ENCODE measurements at regions not wholly inside any gene's neighbourhood (a gene's known extent, or its start where the extent isn't known, plus 50 kb on each side); places are given as distances from the start of the nearest gene placed in this dataset.

- WGBS (ENCODE audit: low lambda C conversion rate, missing lambda C conversion rate): 46% methylated on average over 10 of the region's 10 CpGs
These were observed 53.6 kb downstream of the ARF6 start for GRCh38 chr14:49946320-49947141.

GRCh38 chr14:49947506-49947905 lies 54.6 kb downstream of the ARF6 start:
- no peaks in the 10 kb centered on the region for H3K9me2 ChIP-seq (replicated peaks; ENCODE audit: insufficient read depth)
- H3K4me1 ChIP-seq (ENCODE audit: insufficient read depth): peaks cover 29% of the 10 kb centered on the region
- no peak overlapping the region for H3K4me2 ChIP-seq
- no peak overlapping the region for H3K4me3 ChIP-seq
- H4K20me1 ChIP-seq (ENCODE audit: insufficient read depth, poor library complexity, severe bottlenecking): no peaks in the 10 kb centered on the region
- DNase-seq (ENCODE audit: low spot score): no peak
- H2AFZ ChIP-seq: no peak overlapping the region
- no peaks in the 10 kb centered on the region for H3K36me3 ChIP-seq (replicated peaks; ENCODE audit: insufficient read depth, low read depth)
- no peaks in the 10 kb centered on the region for H3K79me2 ChIP-seq
- H3K27me3 ChIP-seq: no peaks in the 10 kb centered on the region
- H3K9me3 ChIP-seq (ENCODE audit: low read depth): no peaks in the 10 kb centered on the region
- 79% methylated on average over 3 of the region's 3 CpGs for WGBS (ENCODE audit: low lambda C conversion rate, missing lambda C conversion rate)
- TF ChIP-seq EZH2phosphoT487 (IDR thresholded peaks at IDR 0.05; ENCODE audit: low read depth, severe bottlenecking, unreplicated experiment): no peak
- TF ChIP-seq EZH2 (IDR thresholded peaks at IDR 0.05; ENCODE audit: borderline replicate concordance): no peak
- no peak for TF ChIP-seq CTCF (IDR thresholded peaks at IDR 0.05; ENCODE audit: poor library complexity)
- peak overlapping the region; percentile 61 for H3K27ac ChIP-seq

More at GRCh38 chr14:49946320-49947141, 53.6 kb downstream of the ARF6 start:
- Histone ChIP-seq H2AFZ (peak overlapping the region; percentile 6), H3K9me2 (replicated peaks; ENCODE audit: insufficient read depth) (no peaks in the 10 kb centered on the region), H3K4me2 (peak overlapping the region; percentile 13), H3K27me3 (no peaks in the 10 kb centered on the region), H3K27ac (peak overlapping the region; percentile 61), H3K9me3 (ENCODE audit: low read depth) (no peaks in the 10 kb centered on the region), H3K36me3 (replicated peaks; ENCODE audit: insufficient read depth, low read depth) (no peaks in the 10 kb centered on the region), H3K4me1 (ENCODE audit: insufficient read depth) (peaks cover 29% of the 10 kb centered on the region), H3K79me2 (no peaks in the 10 kb centered on the region), H4K20me1 (ENCODE audit: insufficient read depth, poor library complexity, severe bottlenecking) (no peaks in the 10 kb centered on the region), H3K4me3 (no peak overlapping the region)
- TF ChIP-seq EZH2phosphoT487 (IDR thresholded peaks at IDR 0.05; ENCODE audit: low read depth, severe bottlenecking, unreplicated experiment) (no peak), CTCF (IDR thresholded peaks at IDR 0.05; ENCODE audit: poor library complexity) (no peak), EZH2 (IDR thresholded peaks at IDR 0.05; ENCODE audit: borderline replicate concordance) (no peak)
- peak; percentile 72 for DNase-seq (ENCODE audit: low spot score)

GRCh38 chr14:49950275-49951228 lies 57.7 kb downstream of the ARF6 start:
- no peak overlapping the region for H3K4me3 ChIP-seq
- no peaks in the 10 kb centered on the region for H3K36me3 ChIP-seq (replicated peaks; ENCODE audit: insufficient read depth, low read depth)
- TF ChIP-seq EZH2phosphoT487 (IDR thresholded peaks at IDR 0.05; ENCODE audit: low read depth, severe bottlenecking, unreplicated experiment) (no peak), EZH2 (IDR thresholded peaks at IDR 0.05; ENCODE audit: borderline replicate concordance) (no peak), CTCF (IDR thresholded peaks at IDR 0.05; ENCODE audit: poor library complexity) (no peak)
- H3K27me3 ChIP-seq: no peaks in the 10 kb centered on the region
- H3K9me2 ChIP-seq (replicated peaks; ENCODE audit: insufficient read depth): no peaks in the 10 kb centered on the region
- no peak for DNase-seq (ENCODE audit: low spot score)
- H3K27ac ChIP-seq: peak overlapping the region; percentile 9
- 86% methylated on average over 4 of the region's 4 CpGs for WGBS (ENCODE audit: low lambda C conversion rate, missing lambda C conversion rate)
- no peaks in the 10 kb centered on the region for H4K20me1 ChIP-seq (ENCODE audit: insufficient read depth, poor library complexity, severe bottlenecking)
- H2AFZ ChIP-seq: no peak overlapping the region
- no peaks in the 10 kb centered on the region for H3K9me3 ChIP-seq (ENCODE audit: low read depth)
- peaks cover 24% of the 10 kb centered on the region for H3K4me1 ChIP-seq (ENCODE audit: insufficient read depth)
- no peaks in the 10 kb centered on the region for H3K79me2 ChIP-seq
- no peak overlapping the region for H3K4me2 ChIP-seq
